IMR-90 (cell line): ENCODE measurements at regions not wholly inside any gene's neighbourhood (a gene's known extent, or its start where the extent isn't known, plus 50 kb on each side); places are given as distances from the start of the nearest gene placed in this dataset.
"Not testable (repeated sequence)": the region's sequence is repeated elsewhere in the genome, so short reads cannot be mapped to it uniquely, and the experiment has no call there.

Source experiments
- BHLHE40 ChIP-seq: fragments of 150-350 bp; IDR thresholded peaks from 2 replicates; pipeline ENCODE4 v1.6.1; 2016; ENCODE audit warnings: mild to moderate bottlenecking, low read depth, low read length
- CEBPB ChIP-seq: IDR thresholded peaks from 2 replicates; pipeline ENCODE4 v1.6.1; 2012; ENCODE audit warnings: low read depth, low read length, improper control_type of control experiment
- CHD1 ChIP-seq: IDR thresholded peaks from 2 replicates; pipeline ENCODE4 v1.6.1; 2012; ENCODE audit warnings: low read depth, low read length, improper control_type of control experiment
- CTCF ChIP-seq: conservative IDR thresholded peaks from 2 replicates; pipeline ENCODE4 v1.5.1; 2012; ENCODE audit warnings: mild to moderate bottlenecking, low read depth, low read length, improper control_type of control experiment
- FOS ChIP-seq: fragments of 150-350 bp; IDR thresholded peaks from 2 replicates; pipeline ENCODE4 v1.6.1; 2016; ENCODE audit warnings: low read depth, low read length
- MAFK ChIP-seq: IDR thresholded peaks from 2 replicates; pipeline ENCODE4 v1.6.1; 2012; ENCODE audit warnings: low read depth, low read length, improper control_type of control experiment
- MAZ ChIP-seq: IDR thresholded peaks from 2 replicates; pipeline ENCODE4 v1.6.1; 2012; ENCODE audit warnings: low read depth, mild to moderate bottlenecking, low read length, improper control_type of control experiment, moderate library complexity, borderline replicate concordance
- POLR2A ChIP-seq: IDR thresholded peaks from 2 replicates; pipeline ENCODE4 v1.6.1; 2012; ENCODE audit warnings: mild to moderate bottlenecking, low read depth, low read length
- RAD21 ChIP-seq: IDR thresholded peaks from 2 replicates; pipeline ENCODE4 v1.6.1; 2012; ENCODE audit warnings: low read length, improper control_type of control experiment
- SMC3 ChIP-seq: fragments of 150-350 bp; IDR thresholded peaks from 2 replicates; pipeline ENCODE4 v1.6.1; 2016; ENCODE audit warnings: low read depth, mild to moderate bottlenecking, antibody characterized with exemption, low read length, moderate library complexity

- TF ChIP-seq CTCF, POLR2A, MAFK, RAD21, SMC3, BHLHE40, CEBPB, CHD1, MAZ, FOS: not testable (repeated sequence)
Measured at GRCh38 chr4:91891217-91891616, 412.5 kb upstream of the GRID2 start.
